HG02571 (cell line): ENCODE measurements at regions not wholly inside any gene's neighbourhood (a gene's known extent, or its start where the extent isn't known, plus 50 kb on each side); places are given as distances from the start of the nearest gene placed in this dataset.

Experiments used
- ATAC-seq: cut with Tn5 transposase; IDR thresholded peaks from one replicate; pipeline ENCODE4 v1.9.1; 2021; ENCODE audit warnings: mild to moderate bottlenecking, moderate library complexity; ENCODE audit not compliant: unreplicated experiment

DNA sequence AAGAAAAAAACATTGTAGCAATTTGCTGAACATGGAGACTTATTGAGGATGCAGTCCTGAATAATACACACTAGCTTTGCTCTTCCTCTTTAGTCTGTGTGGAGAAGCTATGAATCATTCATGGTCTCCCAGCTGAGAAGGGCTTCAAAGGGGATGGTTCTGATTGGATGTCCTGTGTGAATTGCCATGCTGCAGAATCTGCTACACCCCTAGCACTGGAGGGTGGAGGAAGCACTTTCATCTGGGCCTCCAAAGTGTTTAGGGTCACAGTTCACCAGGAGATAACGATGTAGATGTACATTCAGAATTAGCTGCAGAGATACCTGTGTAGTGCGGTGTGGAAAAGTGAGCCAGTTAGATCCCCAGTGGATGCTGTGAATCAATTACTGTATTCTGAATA, 321.1 kb upstream of the EDNRB start:
- no peak for ATAC-seq

DNA sequence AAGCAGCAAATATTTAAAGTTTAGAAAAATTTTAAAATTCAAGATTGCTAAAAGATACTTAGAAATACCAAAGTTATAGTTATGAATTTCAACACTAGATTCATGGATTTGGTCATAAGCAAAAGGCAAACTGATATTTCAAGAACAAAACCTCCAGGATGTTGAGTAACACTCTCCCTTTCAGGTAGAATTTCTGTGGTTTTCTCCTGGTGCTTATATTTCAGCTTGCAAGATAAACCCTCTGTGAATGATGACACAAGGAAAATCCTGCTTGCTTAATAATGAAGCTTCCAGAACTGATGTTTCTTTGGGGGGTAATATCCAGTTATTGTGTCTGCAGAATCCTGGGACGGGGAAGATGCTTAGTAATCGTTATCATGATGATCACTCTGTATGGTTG, 320.3 kb upstream of the EDNRB start:
- no peak for ATAC-seq

DNA sequence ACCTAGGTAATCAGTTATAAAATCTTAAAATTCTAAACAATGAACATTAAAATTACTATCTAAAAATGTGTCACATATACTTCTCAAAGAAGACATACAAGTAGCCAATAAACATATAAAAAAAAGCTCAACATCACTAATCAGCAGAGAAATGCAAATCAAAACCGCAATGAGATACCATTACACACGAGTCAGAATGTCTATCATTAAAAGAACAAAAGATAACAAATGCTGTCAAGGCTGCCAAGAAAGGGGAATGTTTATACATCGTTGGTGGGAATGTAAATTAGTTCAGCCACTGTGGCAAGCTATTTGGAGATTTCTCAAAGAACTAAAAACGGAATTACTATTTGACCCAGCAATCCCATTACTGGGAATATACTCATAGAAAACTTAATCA, 310.3 kb upstream of the EDNRB start:
- ATAC-seq: no peak

DNA sequence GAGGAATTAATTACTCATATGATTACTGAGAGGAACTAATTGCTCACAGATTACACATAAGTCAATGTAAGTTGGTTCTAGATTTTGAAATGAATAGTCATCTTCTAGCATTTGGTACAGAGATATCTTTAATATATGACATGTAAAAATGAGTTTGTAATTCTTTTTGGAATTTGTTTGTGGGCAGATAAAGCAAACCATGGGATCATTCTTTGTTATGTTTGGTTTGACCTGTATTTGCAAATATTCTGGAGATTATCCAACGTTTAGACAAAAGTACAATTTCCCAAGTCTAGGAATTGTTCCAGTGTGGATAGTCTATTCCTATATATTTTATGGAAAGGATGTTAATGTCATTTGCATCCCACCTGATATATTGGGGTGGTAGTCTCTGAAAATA, 309.6 kb upstream of the EDNRB start:
- ATAC-seq: no peak

DNA sequence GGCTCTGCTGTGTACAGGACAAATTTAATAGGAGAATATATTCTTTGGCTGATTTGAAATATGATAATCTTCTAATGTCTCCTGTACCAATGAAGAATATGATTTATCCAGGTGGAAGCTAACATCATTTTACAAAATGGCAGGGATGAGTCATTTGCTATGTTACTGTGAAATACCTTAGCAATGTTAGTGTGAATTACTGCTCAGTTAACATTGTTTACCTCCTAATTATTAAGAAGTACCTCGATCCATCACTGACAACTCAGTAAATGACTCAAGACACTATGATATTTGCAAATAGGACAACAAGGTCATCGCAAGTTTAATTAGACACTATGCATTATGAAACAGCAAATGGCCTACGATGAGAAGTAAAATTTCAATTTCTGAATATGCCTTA, 309.1 kb upstream of the EDNRB start:
- ATAC-seq: no peak

DNA sequence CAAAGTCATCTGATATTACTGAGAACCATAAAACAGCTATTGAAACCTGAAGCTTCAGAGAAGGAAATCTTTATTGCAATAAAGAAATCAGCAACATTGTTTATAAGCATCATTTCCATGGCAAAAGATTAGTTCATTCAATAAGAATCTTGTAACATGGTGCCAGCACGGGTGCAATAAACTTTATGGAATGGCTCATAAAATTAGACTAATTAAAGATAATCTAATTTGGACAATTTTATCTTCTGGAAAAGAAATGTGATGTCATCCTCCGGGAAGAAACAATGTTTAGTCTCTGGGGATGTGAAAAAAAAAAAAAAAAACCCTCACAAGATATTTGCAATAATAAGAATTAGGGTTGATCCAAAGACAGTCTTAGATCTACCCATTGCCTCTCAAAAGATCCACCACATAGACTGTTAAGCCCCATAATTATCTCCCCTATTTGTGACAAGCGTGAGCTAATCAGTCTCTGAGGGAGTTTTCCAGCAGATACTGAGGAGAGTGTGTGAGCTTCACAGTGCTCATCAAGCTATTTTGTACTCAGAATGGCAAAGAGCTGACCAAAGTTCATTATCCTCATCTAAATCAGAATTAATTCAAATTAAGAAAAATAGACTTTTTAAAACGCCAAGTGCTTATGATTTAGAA, 297.0 kb upstream of the EDNRB start:
- no peak for ATAC-seq

DNA sequence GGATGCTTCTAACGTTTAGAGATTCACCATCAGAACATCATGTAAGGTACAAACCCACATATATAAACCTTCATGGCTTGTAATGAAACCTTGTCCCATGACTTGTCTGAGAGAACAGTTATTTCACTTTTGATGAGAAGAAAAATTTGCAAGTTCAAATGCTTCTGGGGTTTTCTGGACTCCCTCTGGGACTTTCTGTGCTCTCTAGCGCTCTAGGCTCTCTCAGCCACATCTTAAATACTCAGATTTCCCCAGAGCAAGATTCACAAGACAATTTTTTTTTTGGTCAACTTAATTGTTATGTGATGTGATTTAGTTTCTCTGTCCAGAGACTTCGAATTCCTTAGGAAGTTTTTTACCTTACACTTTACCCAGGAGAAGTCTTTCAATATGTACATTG, 282.8 kb upstream of the EDNRB start:
- ATAC-seq: peak; percentile 83

DNA sequence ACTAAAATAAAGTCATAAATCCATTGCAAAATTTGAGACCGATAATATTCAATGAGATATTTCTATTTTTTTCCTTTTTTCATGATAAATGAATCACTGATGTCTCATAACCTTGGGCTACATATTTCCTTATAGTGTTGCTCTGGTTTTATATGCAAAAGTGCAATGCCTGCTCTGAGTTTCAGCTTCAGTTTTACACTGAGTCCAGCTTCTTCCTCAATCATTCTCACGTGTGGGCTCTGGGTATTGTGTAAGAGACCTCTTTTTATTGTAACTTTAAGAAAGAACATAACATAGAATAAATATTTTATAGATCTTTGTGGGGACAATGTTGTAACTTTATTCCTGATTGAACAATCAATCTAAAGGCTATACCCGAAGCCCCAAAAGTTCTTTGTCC, 280.2 kb upstream of the EDNRB start:
- no peak for ATAC-seq

DNA sequence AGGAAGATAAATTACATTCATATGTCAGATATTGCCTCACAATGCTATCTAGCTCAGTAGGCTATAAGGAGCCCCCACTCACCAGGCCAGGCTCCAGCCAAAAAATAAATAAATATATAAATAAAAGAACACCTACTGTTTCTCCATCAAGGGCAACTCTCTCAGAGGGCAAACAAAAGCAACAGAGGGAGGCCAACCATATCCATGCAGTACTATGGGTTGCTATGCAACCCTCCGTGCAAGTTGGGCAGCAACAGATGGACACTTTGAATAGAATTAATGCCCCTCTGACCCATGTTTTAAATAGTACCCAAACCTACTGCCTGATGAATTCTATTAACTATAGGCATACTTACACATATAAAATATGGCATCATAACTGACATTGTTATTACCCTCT, 279.8 kb upstream of the EDNRB start:
- no peak for ATAC-seq

DNA sequence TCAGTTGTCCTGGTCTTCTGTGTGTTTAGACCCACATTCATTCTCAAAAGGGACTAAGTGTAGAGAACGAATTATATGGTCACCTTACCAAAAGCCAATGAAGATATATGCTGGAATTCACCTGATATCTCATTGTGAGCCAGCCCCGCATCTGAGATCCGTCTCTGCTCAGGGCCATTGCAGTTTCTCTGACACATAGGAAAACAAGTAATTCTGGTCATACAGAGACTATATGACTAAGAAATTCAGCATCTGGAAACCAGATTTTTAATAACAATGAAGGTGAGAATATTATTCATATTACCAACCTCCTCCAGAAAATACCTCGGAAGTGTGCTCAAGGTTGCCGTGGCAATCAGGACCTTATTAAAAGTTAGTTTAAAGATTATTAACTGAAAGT, 278.6 kb upstream of the EDNRB start:
- ATAC-seq: no peak

DNA sequence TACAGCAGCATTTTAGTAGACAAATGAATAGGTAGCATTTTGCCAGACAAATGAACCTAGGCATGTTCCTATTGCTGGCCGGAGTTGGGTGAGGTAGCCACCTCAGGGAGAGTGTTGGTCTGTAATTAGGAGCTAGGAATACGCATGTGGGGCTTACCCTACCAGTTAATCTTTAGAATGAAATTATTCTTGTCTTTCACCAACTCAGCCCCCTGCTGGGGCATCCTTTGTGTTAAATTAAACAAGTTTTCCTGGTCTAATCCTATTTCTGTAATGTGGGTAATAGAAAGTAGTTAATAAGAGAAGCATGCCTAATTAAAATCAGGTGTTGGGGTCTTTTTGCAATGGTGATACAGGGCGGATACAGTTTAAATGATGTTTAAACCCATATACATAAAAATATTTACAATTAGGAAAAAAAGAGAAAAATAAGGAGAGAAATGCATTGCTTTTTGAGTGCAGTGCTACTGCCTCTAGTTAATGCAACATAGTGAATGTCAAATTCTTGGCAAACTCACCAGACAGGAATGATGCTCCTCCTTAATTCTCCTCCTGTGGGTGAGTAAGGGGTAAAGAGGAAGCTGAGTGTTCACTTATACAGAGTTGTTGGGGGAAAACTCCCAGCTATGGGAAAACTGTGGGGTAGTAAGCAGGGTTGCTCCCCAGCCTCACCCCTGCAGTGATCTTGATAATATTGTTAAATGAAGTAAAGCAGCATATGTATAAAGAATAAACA, 276.4 kb upstream of the EDNRB start:
- no peak for ATAC-seq

DNA sequence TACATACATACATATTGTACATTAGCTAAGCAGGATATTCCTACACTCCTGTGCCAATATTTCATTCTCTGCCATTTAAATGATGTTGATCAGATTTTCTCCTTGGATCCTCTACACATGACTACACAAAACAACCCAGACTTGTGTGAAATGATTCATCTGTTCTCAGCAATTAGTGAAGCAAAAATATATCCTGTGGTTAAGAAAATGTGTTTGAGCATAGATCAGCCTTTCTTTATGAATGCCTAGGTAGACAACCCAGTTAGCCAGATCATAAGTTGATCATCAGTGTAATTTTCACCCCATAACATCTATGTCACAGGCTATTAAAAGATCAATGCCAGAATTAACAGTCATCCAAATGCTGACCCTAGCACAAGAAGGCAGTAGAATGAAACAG, 275.2 kb upstream of the EDNRB start:
- ATAC-seq: no peak

DNA sequence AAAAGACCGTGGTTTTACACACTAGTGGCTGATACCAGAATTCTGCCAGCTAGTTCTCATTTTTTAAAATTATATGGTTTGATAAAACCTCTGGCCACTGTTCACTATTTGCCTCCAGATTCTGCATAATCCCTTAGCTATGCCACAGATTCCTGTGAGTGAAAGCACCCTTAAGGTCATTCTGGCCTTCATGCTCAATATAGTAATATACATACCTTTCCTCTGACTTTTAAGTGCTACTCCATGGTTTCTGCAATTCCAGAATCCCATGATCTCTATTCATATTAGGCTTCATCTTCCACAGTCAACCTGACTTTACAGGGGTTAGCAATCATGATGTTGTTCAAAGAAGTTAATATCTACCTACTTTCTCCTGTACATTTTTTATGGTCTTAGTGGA, 274.1 kb upstream of the EDNRB start:
- no peak for ATAC-seq

DNA sequence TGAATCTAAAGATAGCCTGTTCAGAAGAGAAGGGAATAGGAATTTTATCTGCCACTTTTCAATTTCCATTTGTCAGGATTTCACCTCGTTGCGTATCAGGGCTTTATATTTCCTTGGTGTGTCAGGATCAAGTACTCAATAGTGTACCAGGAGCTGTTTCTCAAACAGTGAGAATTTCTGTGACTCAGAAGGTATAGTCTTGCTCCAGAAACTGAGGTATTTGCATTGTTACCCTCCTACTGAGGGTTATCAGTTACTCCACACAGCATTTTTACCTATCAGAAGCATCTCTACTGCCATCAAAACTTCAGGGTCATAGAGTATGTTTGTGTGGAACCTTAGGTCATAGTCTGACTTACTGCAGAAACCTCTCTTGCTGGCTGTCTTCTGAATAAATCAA, 271.7 kb upstream of the EDNRB start:
- ATAC-seq: no peak

DNA sequence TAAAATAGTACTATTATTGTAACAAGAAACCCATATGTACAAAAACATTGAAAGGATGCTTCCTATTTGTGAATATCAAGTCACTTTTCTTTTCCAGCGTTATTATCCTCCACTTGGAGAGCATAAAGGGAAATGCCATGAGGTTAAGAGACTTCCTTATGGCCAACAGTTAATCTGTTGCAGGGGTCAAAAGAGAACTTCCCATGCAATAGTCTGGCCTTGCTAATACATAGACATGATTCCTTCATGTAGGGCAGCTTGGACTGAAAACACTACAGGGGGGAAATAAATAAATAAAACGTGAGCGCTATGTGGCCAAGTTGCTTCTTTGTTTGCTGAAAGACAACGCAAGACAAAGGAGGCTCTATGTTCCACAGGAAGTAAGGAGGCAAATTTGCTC, 269.1 kb upstream of the EDNRB start:
- no peak for ATAC-seq

DNA sequence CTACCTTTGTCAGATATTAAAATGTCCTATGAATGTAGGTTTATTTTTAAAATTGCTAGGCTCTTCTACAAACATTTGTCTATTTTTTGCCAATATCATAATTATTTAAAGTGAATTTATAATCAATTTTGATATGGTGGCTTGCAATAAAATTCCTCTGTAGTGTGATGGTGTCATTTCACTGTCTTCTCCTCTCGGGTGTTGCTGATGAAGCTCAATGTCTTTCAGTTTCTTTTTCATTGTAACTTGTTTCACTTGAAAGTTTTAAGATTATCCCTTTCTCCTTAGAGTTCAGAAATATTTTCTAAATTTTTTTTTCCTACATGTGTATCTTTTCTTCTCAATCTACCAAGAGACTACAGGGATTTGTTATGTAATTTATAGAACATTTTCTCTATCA, 267.1 kb upstream of the EDNRB start:
- peak; percentile 62 for ATAC-seq

DNA sequence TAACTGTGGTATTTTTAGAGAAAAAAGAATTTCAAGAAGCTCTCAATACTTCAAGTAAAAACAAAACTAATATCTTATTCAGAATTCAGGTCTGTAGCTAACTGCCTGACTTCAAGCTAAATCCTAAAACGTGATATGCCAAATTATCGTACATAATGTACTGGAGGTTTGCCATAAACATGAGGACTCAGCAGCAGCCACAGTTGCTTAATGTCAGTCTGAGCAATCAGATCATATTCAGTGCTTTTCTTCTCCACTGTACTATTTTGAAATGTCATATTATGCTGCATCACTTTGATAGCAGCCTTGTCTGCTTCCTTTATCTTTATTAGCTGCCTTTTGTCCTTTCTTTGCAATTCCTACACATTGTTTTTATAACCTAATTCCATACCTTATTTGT, 265.1 kb upstream of the EDNRB start:
- no peak for ATAC-seq

DNA sequence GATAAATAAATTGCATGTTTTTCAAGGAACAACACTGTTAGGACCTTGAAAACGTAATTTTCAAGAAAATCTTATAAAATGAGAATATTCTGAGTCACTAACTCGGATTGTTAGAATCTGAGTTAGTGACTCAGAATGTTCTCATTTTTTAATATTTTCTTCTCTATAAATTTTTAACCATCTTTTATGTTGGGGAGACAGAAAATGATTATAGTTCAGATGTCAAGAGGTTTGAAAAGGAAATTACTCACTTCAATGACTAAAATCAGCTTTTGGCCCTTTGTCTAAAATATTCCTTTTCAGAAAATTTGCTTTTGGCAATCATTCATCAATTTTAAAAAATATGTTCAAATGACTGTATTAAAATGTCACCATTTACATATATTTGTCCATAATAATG, 264.2 kb upstream of the EDNRB start:
- no peak for ATAC-seq

DNA sequence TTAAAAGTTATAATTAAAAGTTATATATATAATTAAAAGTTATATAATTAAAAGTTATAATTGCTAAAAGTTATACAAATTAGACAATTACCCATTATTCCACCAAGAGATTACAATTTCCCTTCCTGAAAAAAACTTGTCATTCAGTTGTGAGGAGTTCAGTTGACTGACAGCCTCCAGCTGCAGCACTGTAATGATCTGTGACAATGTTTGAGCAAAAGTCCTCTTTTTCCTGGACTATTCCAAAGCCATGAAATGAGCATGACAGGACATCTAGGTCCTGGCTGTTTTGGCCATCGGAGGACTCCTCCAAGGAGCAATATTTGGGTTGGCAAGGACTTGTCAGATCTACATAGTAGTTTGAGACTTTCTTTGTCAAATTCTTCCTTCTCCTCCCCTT, 258.7 kb upstream of the EDNRB start:
- ATAC-seq: no peak

DNA sequence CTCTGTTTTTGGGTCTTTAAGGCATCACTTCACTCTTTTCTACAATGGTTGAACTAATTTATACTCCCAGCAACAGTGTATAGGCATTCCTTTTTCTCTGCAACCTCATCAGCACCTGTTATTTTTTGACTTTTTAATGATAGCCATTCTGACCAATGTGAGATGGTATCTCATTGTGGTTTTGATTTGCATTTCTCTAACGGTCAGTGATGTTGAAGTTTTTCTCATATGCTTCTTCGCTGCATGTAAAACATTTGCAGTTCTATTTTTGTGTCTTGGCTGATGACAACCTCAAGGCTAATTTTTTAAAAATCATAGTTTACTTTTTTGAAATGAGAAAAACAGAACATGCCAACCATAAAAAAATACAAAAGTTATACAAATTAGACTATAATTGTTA, 258.2 kb upstream of the EDNRB start:
- ATAC-seq: no peak

DNA sequence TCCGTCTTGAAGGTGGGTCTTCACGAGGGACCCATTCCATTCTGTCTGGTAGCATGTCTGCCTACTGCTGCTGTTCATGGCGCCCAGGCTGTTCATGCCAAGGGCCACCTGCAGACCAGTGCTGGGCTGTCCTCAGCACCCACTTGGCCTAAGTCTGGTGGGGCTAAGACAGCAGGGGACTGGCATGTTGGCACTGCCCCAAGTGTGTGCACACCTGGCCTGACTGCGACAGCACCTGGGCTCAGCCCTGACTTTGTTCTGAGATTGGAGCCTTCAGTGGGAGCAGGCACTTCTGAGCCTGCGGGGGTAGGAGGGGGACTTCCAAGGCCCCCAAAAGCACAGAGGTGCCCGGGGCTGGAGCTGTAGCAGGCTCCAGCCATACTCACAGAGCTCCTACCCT, 250.8 kb upstream of the EDNRB start:
- ATAC-seq: no peak

DNA sequence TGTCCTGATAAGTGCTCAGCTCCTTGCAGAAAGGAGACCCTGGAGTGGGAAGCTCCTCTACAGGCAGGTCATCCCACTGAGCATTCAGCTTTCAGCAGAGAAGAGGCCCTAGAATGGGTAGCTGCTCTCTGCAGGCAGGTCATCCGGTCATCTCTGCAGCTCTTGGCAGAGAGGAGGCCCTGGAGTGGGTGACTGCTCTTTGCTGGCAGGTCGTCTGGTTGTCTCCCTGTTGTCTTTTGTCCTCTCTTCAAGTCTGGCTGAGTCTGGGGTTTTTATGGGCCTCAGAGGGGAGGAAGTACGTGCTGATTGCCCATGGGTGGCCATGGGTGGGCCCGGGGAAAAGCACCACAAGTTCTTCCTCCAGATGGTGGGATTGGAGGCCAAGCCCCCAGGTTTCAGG, 250.3 kb upstream of the EDNRB start:
- no peak for ATAC-seq

DNA sequence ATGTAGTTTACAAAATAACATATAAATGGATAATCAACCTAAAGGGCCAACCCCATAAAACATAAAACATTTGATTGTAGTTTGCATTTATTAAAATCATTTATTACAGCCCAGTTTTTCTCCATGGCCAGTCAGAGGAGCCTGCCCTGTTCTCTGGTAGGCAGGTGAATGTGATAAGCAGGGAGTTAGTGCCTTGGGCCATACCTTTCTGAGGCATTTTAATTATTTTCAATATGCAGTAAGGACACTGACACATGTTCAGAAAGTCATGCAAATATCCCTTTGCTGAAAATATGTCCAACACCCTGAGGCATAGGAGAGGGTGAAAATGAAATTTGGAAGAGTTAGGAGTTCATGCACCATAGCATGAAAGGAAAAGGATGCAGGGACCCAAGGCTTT, 242.6 kb upstream of the EDNRB start:
- ATAC-seq: no peak
